B cell (primary cell): ENCODE measurements at regions not wholly inside any gene's neighbourhood (a gene's known extent, or its start where the extent isn't known, plus 50 kb on each side); places are given as distances from the start of the nearest gene placed in this dataset.

Source experiments
- ATAC-seq: fragments of 200-7000 bp; cut with Tn5 transposase; one replicate; pipeline ENCODE4 v1.10.0; 2021; ENCODE audit warnings: low read depth, mild to moderate bottlenecking, moderate number of reproducible peaks, moderate library complexity
- CTCF ChIA-PET: fragments of 350-600 bp; sonication (Branson Sonifier 250); formaldehyde crosslinking; loops from one replicate; lab custom pipeline; 2021; ENCODE audit warnings: antibody characterized with exemption, inconsistent platforms; lab: Charles Lee
- POLR2A ChIA-PET: fragments of 350-600 bp; sonication (Branson Sonifier 250); formaldehyde crosslinking; loops from one replicate; lab custom pipeline; 2021; ENCODE audit warnings: antibody characterized with exemption; lab: Charles Lee
- DNase-seq: peaks from one replicate; pipeline ENCODE4 v3.0.0; 2013
- H2AFZ ChIP-seq: 2 replicates; pipeline ENCODE4 v1.6.1; 2012; ENCODE audit warnings: mild to moderate bottlenecking, low read depth, low read length; ENCODE audit not compliant: insufficient read depth, poor library complexity, severe bottlenecking
- H3K27ac ChIP-seq, 2 donors: 1 replicate in 1 of 2; 2 replicates in 1 of 2; pipeline ENCODE4 v1.5.1; 2012 to 2013; ENCODE audit warnings: low read length in 2 of 2, mild to moderate bottlenecking in 2 of 2, moderate library complexity in 1 of 2
- H3K27me3 ChIP-seq, 4 experiments: fragments of 200-600 bp in 1 of 4; sonication (generic) in 1 of 4; replicated peaks in 1 of 4; 1 replicate in 2 of 4; 2 replicates in 2 of 4; pipeline versions ENCODE4 v1.6.1 to v1.7.0; 2013 to 2016; ENCODE audit warnings: low read length in 3 of 4, mild to moderate bottlenecking in 2 of 4, mixed read lengths in 1 of 4, moderate library complexity in 1 of 4; ENCODE audit not compliant: insufficient read depth in 4 of 4, control insufficient read depth in 3 of 4; ENCODE audit errors: control extremely low read depth in 1 of 4
- H3K36me3 ChIP-seq, 2 experiments: replicated peaks in 1 of 2; 1 replicate in 1 of 2; 2 replicates in 1 of 2; pipeline versions ENCODE4 v1.6.1 to v1.7.1; 2013; ENCODE audit warnings: low read length in 1 of 2; ENCODE audit not compliant: insufficient read depth in 2 of 2, control insufficient read depth in 1 of 2; ENCODE audit errors: control extremely low read depth in 1 of 2, extremely low read depth in 1 of 2
- H3K4me1 ChIP-seq, 2 donors: fragments of 200-600 bp in 1 of 2; sonication (generic) in 1 of 2; 1 replicate in 1 of 2; 2 replicates in 1 of 2; pipeline versions ENCODE4 v1.5.1 to v1.6.1; 2013 to 2017; ENCODE audit warnings: low read length in 2 of 2; ENCODE audit not compliant: control insufficient read depth in 2 of 2, insufficient read depth in 2 of 2
- H3K4me2 ChIP-seq: replicated peaks from 2 replicates; pipeline ENCODE3; 2012; ENCODE audit warnings: mild to moderate bottlenecking, low read depth, low read length; ENCODE audit not compliant: poor library complexity, severe bottlenecking
- H3K4me3 ChIP-seq, 5 experiments: fragments of 200-600 bp in 1 of 5; sonication (generic) in 1 of 5; 1 replicate in 3 of 5; 2 replicates in 2 of 5; pipeline versions ENCODE4 v1.5.1 to v1.7.0; 2011 to 2016; ENCODE audit warnings: low read length in 4 of 5, mild to moderate bottlenecking in 4 of 5, low read depth in 2 of 5, control low read depth in 1 of 5, moderate library complexity in 1 of 5; ENCODE audit not compliant: insufficient read depth in 1 of 5; ENCODE audit errors: control extremely low read depth in 1 of 5, extremely low read depth in 1 of 5
- H3K79me2 ChIP-seq: fragments of 200-600 bp; sonication (generic); one replicate; pipeline ENCODE4 v1.6.0; 2016; ENCODE audit warnings: low read length; ENCODE audit not compliant: control insufficient read depth, insufficient read depth
- H3K9ac ChIP-seq: fragments of 200-600 bp; sonication (generic); 2 replicates; pipeline ENCODE4 v1.6.1; 2017; ENCODE audit warnings: mild to moderate bottlenecking, low read length, moderate library complexity
- H3K9me3 ChIP-seq, 3 donors: one replicate each; pipeline versions ENCODE4 v1.6.1 to v1.7.1; 2013; ENCODE audit warnings: low read length in 2 of 3; ENCODE audit not compliant: control insufficient read depth in 2 of 3, insufficient read depth in 1 of 3; ENCODE audit errors: control extremely low read depth in 1 of 3
- H4K20me1 ChIP-seq: 2 replicates; pipeline ENCODE4 v1.6.0; 2012; ENCODE audit warnings: mild to moderate bottlenecking, low read length; ENCODE audit not compliant: insufficient read depth, control insufficient read depth, poor library complexity, severe bottlenecking
- H3K27ac Mint-ChIP-seq: one replicate; pipeline ENCODE4 v1.8.0; 2021; ENCODE audit warnings: mixed read lengths
- H3K27me3 Mint-ChIP-seq: one replicate; pipeline ENCODE4 v1.8.0; 2021; ENCODE audit warnings: mixed read lengths
- H3K4me1 Mint-ChIP-seq: one replicate; pipeline ENCODE4 v1.8.0; 2021; ENCODE audit warnings: mixed read lengths
- H3K4me3 Mint-ChIP-seq: one replicate; pipeline ENCODE4 v1.8.0; 2021; ENCODE audit warnings: mixed read lengths
- H3K9me3 Mint-ChIP-seq: one replicate; pipeline ENCODE4 v1.8.0; 2022; ENCODE audit warnings: mixed read lengths; ENCODE audit not compliant: insufficient read depth
- EZH2 ChIP-seq: IDR thresholded peaks from 2 replicates; pipeline ENCODE4 v1.6.1; 2012; ENCODE audit warnings: borderline replicate concordance, low read depth, mild to moderate bottlenecking, moderate library complexity, low read length; ENCODE audit not compliant: insufficient read depth, poor library complexity, severe bottlenecking
- WGBS: methylation state at CpG from one replicate; pipeline ENCODE4 v1.1.5; 2013; ENCODE audit warnings: missing lambda C conversion rate; ENCODE audit not compliant: insufficient coverage; 5-methylcytosine and 5-hydroxymethylcytosine counted together
- intact Hi-C: fragments of 100-400 bp; cut with micrococcal nuclease; formaldehyde crosslinking; loops from one replicate; pipeline ENCODE4 v1.10.0; 2022
- TF ChIP-seq, protein P1 (sequence below): fragments of 200-600 bp; IDR thresholded peaks from one replicate; pipeline ENCODE4 v1.8.0; 2022; ENCODE audit warnings: antibody characterized with exemption, mild to moderate bottlenecking

DNA sequence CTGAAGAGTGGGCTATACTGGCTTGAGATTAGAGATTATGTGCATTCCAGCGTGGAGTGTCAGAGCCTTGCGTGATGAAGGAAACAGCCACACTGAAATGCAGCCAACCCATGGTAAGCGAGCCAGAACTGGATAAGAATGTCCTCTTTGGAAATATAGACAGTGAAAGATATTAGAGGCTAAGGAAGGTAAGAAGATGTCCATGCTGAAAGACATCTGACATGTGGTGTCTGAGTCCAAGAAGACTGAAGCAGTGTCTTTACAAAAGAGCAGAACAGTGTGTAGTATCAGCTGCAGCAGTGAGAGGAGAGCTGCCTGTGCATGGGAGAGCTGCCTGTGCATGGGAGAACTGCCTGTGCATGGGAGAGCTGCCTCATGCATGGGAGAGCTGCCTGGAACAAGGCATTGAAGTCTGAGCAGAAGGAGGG, 672.2 kb downstream of the DIPK2A start:
- 83% methylated on average over 3 of the region's 3 CpGs for WGBS
- Histone ChIP-seq H3K4me3 (no peak overlapping the region), H3K4me2 (no peak overlapping the region), H3K9me3 (no peaks in the 10 kb centered on the region), H3K36me3 (no peaks in the 10 kb centered on the region), H3K79me2 (no peaks in the 10 kb centered on the region), H3K4me1 (no peaks in the 10 kb centered on the region), H4K20me1 (no peaks in the 10 kb centered on the region), H2AFZ (no peak overlapping the region), H3K27ac (no peak overlapping the region), H3K9ac (no peak overlapping the region), H3K27me3 (no peaks in the 10 kb centered on the region)
- no peak for TF ChIP-seq EZH2
- TF ChIP-seq, protein P1, sequence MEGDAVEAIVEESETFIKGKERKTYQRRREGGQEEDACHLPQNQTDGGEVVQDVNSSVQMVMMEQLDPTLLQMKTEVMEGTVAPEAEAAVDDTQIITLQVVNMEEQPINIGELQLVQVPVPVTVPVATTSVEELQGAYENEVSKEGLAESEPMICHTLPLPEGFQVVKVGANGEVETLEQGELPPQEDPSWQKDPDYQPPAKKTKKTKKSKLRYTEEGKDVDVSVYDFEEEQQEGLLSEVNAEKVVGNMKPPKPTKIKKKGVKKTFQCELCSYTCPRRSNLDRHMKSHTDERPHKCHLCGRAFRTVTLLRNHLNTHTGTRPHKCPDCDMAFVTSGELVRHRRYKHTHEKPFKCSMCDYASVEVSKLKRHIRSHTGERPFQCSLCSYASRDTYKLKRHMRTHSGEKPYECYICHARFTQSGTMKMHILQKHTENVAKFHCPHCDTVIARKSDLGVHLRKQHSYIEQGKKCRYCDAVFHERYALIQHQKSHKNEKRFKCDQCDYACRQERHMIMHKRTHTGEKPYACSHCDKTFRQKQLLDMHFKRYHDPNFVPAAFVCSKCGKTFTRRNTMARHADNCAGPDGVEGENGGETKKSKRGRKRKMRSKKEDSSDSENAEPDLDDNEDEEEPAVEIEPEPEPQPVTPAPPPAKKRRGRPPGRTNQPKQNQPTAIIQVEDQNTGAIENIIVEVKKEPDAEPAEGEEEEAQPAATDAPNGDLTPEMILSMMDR, result no peak
- Mint-ChIP-seq H3K4me3 (no peak overlapping the region), H3K27me3 (no peaks in the 10 kb centered on the region), H3K4me1 (no peaks in the 10 kb centered on the region), H3K27ac (no peak overlapping the region), H3K9me3 (no peaks in the 10 kb centered on the region)
- no peak for ATAC-seq
- DNase-seq, result no peak
- intact Hi-C loops, result no loop called here
- ChIA-PET CTCF (no interaction called here), POLR2A (no interaction called here)

DNA sequence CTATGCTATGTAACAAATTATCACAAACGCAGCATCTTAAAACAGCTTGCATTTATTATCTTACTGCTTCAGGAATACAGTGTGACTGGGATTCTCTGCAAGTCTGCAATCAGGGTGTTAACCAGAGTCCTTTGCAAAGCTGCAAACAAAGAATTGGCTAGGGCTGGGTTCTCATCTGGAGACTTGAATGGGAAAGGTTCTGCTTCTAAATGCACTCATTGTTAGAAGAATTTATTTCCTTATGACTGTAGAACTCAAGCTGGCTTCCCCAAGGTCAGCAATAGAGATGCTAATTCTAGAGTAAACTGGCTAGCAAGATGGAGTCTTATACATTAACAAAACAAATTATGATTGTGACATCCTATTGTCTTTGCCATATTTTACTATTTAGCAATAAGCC, 673.7 kb downstream of the DIPK2A start:
- DNase-seq (no peak), ATAC-seq (no peak)
- H3K9ac ChIP-seq, result no peak overlapping the region
- no peak overlapping the region for H2AFZ ChIP-seq
- POLR2A ChIA-PET, result no interaction called here
- no peaks in the 10 kb centered on the region for H4K20me1 ChIP-seq
- no CpG with 5 or more reads among the region's 1 CpG for WGBS
- H3K4me1 Mint-ChIP-seq, result no peaks in the 10 kb centered on the region
- no peaks in the 10 kb centered on the region for H3K27me3 Mint-ChIP-seq
- no peak overlapping the region for H3K27ac Mint-ChIP-seq
- CTCF ChIA-PET, result no interaction called here
- no peaks in the 10 kb centered on the region for H3K4me1 ChIP-seq
- no peaks in the 10 kb centered on the region for H3K36me3 ChIP-seq
- no peak overlapping the region for H3K4me3 ChIP-seq
- H3K9me3 ChIP-seq, result no peaks in the 10 kb centered on the region
- TF ChIP-seq, protein P1, result no peak
- no peak for TF ChIP-seq EZH2
- H3K27me3 ChIP-seq, result no peaks in the 10 kb centered on the region
- no peak overlapping the region for H3K27ac ChIP-seq
- H3K9me3 Mint-ChIP-seq, result no peaks in the 10 kb centered on the region
- no peak overlapping the region for H3K4me2 ChIP-seq
- intact Hi-C loops, result no loop called here
- no peaks in the 10 kb centered on the region for H3K79me2 ChIP-seq
- no peak overlapping the region for H3K4me3 Mint-ChIP-seq
